ENCODE measurements at regions not wholly inside any gene's neighbourhood (a gene's known extent, or its start where the extent isn't known, plus 50 kb on each side); places are given as distances from the start of the nearest gene placed in this dataset.
"Not testable (repeated sequence)": the region's sequence is repeated elsewhere in the genome, so short reads cannot be mapped to it uniquely, and the experiment has no call there.

- Mint-ChIP-seq H3K4me3 (no peak overlapping the region), H3K4me1 (ENCODE audit: low read depth) (no peaks in the 10 kb centered on the region), H3K27ac (no peak overlapping the region), H3K36me3 (no peaks in the 10 kb centered on the region), H3K27me3 (peaks cover 3% of the 10 kb centered on the region), H3K9me3 (no peaks in the 10 kb centered on the region)
- POLR2A ChIA-PET, result no interaction called here
- DNase-seq, result no peak
- intact Hi-C loops (cut with micrococcal nuclease), result no loop called here
- CTCF ChIA-PET, result no interaction called here
These were observed 158.7 kb downstream of the SOX4 start for GRCh38 chr6:21752054-21752811.

DNA sequence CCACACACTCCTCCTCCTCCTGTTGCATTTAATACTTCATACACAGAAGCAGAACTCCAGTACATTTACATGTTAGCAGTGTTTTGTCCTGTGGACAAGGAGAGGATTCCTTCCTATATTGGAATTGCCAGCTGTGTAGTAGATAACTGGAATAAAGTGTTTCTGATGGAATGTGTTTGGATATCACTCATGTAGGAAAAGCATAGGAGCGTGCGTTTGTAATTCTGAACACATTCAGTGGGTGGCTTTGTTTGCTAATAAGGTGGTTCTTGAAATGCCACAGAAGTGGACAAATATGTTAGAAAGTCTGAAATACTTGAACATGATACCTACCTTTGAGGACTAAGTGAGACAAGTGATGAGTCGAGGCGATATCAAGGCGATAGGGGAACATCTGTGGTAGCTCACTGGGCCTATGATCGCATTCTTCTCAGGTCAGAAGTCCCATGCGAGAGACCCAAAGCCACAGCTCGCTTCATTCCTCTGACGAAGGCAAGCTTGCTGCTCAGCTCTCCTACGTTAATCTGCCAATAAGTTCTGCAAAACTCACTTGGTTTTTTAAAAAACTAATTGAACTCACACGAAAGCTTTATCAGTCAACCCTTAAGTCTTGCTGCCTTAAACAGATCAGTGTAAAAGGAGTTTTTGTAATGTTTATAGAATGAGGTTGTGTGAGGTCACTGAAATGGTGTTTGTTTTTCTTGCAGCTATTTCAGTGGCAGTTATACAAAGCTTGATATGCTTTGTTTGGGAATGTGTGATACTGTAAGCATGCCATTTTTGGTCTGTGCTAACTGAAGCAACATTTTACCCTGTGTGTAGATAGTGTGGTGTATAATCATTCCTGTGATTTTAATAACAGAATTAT lies 159.9 kb downstream of the SOX4 start:
- Mint-ChIP-seq H3K36me3 (no peaks in the 10 kb centered on the region), H3K27ac (no peak overlapping the region), H3K4me1 (ENCODE audit: low read depth) (no peaks in the 10 kb centered on the region), H3K4me3 (no peak overlapping the region), H3K27me3 (peaks cover 3% of the 10 kb centered on the region), H3K9me3 (no peaks in the 10 kb centered on the region)
- intact Hi-C loops (cut with micrococcal nuclease), result no loop called here
- DNase-seq, result no peak
- POLR2A ChIA-PET, result interaction anchor here (0.6 kb wide), 1 partner anchor 418 kb away, joined by 5 read pairs; no protein-coding TSS in a partner anchor
- CTCF ChIA-PET, result no interaction called here

GRCh38 chr6:21754891-21755290 lies 161.3 kb downstream of the SOX4 start:
- DNase-seq, result no peak
- no peak overlapping the region for H3K27ac Mint-ChIP-seq
- CTCF ChIA-PET, result no interaction called here
- H3K4me1 Mint-ChIP-seq (ENCODE audit: low read depth), result no peaks in the 10 kb centered on the region
- H3K36me3 Mint-ChIP-seq, result no peaks in the 10 kb centered on the region
- H3K27me3 Mint-ChIP-seq, result peaks cover 3% of the 10 kb centered on the region
- intact Hi-C loops (cut with micrococcal nuclease), result no loop called here
- no peak overlapping the region for H3K4me3 Mint-ChIP-seq
- H3K9me3 Mint-ChIP-seq, result no peaks in the 10 kb centered on the region
- POLR2A ChIA-PET, result no interaction called here

- CTCF ChIA-PET, result no interaction called here
- Mint-ChIP-seq H3K9me3 (no peaks in the 10 kb centered on the region), H3K4me3 (no peak overlapping the region), H3K36me3 (no peaks in the 10 kb centered on the region), H3K27me3 (peaks cover 3% of the 10 kb centered on the region), H3K27ac (no peak overlapping the region), H3K4me1 (ENCODE audit: low read depth) (no peaks in the 10 kb centered on the region)
- intact Hi-C loops (cut with micrococcal nuclease), result no loop called here
- POLR2A ChIA-PET, result no interaction called here
- DNase-seq, result no peak
These were observed 162.9 kb downstream of the SOX4 start for GRCh38 chr6:21756487-21756886.

GRCh38 chr6:21757392-21757791 lies 163.8 kb downstream of the SOX4 start:
- H3K27ac Mint-ChIP-seq; H3K4me1 Mint-ChIP-seq (ENCODE audit: low read depth); H3K27me3 Mint-ChIP-seq; H3K36me3 Mint-ChIP-seq; H3K9me3 Mint-ChIP-seq; POLR2A ChIA-PET; H3K4me3 Mint-ChIP-seq; DNase-seq; intact Hi-C loops (cut with micrococcal nuclease); CTCF ChIA-PET: not testable (repeated sequence)

GRCh38 chr6:21759721-21760120 lies 166.2 kb downstream of the SOX4 start:
- no peak overlapping the region for H3K4me3 Mint-ChIP-seq
- H3K9me3 Mint-ChIP-seq, result peaks cover 4% of the 10 kb centered on the region
- no peaks in the 10 kb centered on the region for H3K36me3 Mint-ChIP-seq
- ChIA-PET POLR2A (no interaction called here), CTCF (no interaction called here)
- no peaks in the 10 kb centered on the region for H3K4me1 Mint-ChIP-seq (ENCODE audit: low read depth)
- H3K27ac Mint-ChIP-seq, result no peak overlapping the region
- no peak for DNase-seq
- intact Hi-C loops (cut with micrococcal nuclease), result no loop called here
- H3K27me3 Mint-ChIP-seq, result no peaks in the 10 kb centered on the region

GRCh38 chr6:21761053-21761730 lies 167.6 kb downstream of the SOX4 start:
- H3K27ac Mint-ChIP-seq; H3K4me3 Mint-ChIP-seq; H3K36me3 Mint-ChIP-seq; intact Hi-C loops (cut with micrococcal nuclease); H3K27me3 Mint-ChIP-seq; H3K4me1 Mint-ChIP-seq (ENCODE audit: low read depth); POLR2A ChIA-PET; CTCF ChIA-PET; DNase-seq; H3K9me3 Mint-ChIP-seq: not testable (repeated sequence)

DNA sequence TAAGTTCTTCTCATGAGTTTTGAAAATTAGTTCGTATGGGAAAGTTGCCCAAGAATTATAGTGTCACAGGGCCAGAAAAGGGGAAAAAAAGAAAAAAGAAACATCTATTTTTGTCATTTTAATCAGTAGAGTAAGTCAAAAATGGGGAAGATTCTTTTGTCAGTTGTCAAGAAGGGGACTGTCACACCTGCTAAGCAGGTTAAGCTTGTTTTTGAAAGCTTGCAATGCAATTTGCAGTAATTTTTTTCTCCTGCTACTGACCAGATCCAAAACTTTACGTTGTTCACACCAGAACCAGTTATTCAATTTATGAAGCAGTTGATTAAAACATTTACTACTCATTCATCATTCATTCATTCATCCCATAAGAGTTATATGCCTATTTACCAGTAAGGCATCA lies 171.4 kb downstream of the SOX4 start:
- DNase-seq, result no peak
- POLR2A ChIA-PET, result no interaction called here
- Mint-ChIP-seq H3K27me3 (no peaks in the 10 kb centered on the region), H3K36me3 (no peaks in the 10 kb centered on the region), H3K4me3 (no peak overlapping the region), H3K4me1 (ENCODE audit: low read depth) (no peaks in the 10 kb centered on the region), H3K9me3 (peaks cover 4% of the 10 kb centered on the region), H3K27ac (no peak overlapping the region)
- intact Hi-C loops (cut with micrococcal nuclease), result no loop called here
- CTCF ChIA-PET, result no interaction called here

- intact Hi-C loops (cut with micrococcal nuclease), result no loop called here
- Mint-ChIP-seq H3K27ac (no peak overlapping the region), H3K9me3 (no peaks in the 10 kb centered on the region), H3K36me3 (no peaks in the 10 kb centered on the region), H3K4me1 (ENCODE audit: low read depth) (no peaks in the 10 kb centered on the region), H3K4me3 (no peak overlapping the region), H3K27me3 (no peaks in the 10 kb centered on the region)
- ChIA-PET POLR2A (no interaction called here), CTCF (no interaction called here)
- no peak for DNase-seq
These were observed 174.5 kb downstream of the SOX4 start for GRCh38 chr6:21767891-21768648.

DNA sequence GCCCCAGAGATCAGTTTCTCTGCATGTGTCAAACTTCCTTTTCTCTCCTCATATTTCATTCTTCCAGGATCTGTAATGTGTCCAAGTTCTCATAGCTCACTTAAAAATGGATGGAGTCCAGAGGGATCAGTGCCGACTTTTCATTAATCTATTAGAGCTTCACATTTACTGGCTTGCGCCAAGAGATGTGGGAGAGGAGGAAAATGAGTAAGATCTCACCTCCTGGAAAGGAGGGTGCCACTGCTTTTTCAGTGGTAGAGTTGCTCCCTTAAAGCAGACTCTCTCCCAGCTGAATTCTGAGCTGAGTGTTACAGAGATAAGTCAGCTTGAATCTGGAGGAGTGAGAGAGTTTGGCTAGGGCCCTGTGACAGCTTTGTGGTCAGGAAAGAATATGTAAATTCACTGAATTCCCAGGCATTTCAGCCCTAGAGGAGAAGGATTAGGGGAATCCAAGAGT lies 175.9 kb downstream of the SOX4 start:
- no peaks in the 10 kb centered on the region for H3K9me3 Mint-ChIP-seq
- intact Hi-C loops (cut with micrococcal nuclease), result no loop called here
- no peaks in the 10 kb centered on the region for H3K4me1 Mint-ChIP-seq (ENCODE audit: low read depth)
- no peak overlapping the region for H3K27ac Mint-ChIP-seq
- ChIA-PET CTCF (no interaction called here), POLR2A (interaction anchor here (0.6 kb wide), 1 partner anchor 577 kb away, joined by 3 read pairs; no protein-coding TSS in a partner anchor)
- H3K27me3 Mint-ChIP-seq, result no peaks in the 10 kb centered on the region
- DNase-seq, result no peak
- H3K4me3 Mint-ChIP-seq, result no peak overlapping the region
- no peaks in the 10 kb centered on the region for H3K36me3 Mint-ChIP-seq

- Mint-ChIP-seq H3K27me3 (no peaks in the 10 kb centered on the region), H3K4me3 (no peak overlapping the region), H3K9me3 (no peaks in the 10 kb centered on the region), H3K4me1 (ENCODE audit: low read depth) (no peaks in the 10 kb centered on the region), H3K36me3 (no peaks in the 10 kb centered on the region), H3K27ac (no peak overlapping the region)
- no peak for DNase-seq
- ChIA-PET CTCF (no interaction called here), POLR2A (no interaction called here)
- intact Hi-C loops (cut with micrococcal nuclease), result no loop called here
These were observed 176.4 kb downstream of the SOX4 start for GRCh38 chr6:21769968-21770367.
